ENCODE measurements at regions not wholly inside any gene's neighbourhood (a gene's known extent, or its start where the extent isn't known, plus 50 kb on each side); places are given as distances from the start of the nearest gene placed in this dataset.

- TF ChIP-seq CTCF (conservative IDR thresholded peaks at IDR 0.05; ENCODE audit: low read length): no peak
- TF ChIP-seq EZH2phosphoT487 (IDR thresholded peaks at IDR 0.05; ENCODE audit: borderline replicate concordance): no peak
Observed at GRCh38 chr17:33679595-33679994, 386.5 kb upstream of the ASIC2 start.

Data from Loucy (cell line).